GM21528 (cell line): ENCODE measurements at regions not wholly inside any gene's neighbourhood (a gene's known extent, or its start where the extent isn't known, plus 50 kb on each side); places are given as distances from the start of the nearest gene placed in this dataset.
"Not testable (repeated sequence)": the region's sequence is repeated elsewhere in the genome, so short reads cannot be mapped to it uniquely, and the experiment has no call there.

ENCODE experiments used
- ATAC-seq: cut with Tn5 transposase; IDR thresholded peaks from one replicate; pipeline ENCODE4 v1.9.1; 2021; ENCODE audit warnings: mild to moderate bottlenecking, moderate library complexity; ENCODE audit not compliant: unreplicated experiment, low FRiP score

GRCh38 chr3:6060251-6060650 is 800.7 kb upstream of the GRM7 start:
- ATAC-seq, result no peak

- ATAC-seq, result no peak
Observed at GRCh38 chr3:6062261-6063187, 798.4 kb upstream of the GRM7 start.

GRCh38 chr3:6066397-6066796 is 794.5 kb upstream of the GRM7 start:
- no peak for ATAC-seq

GRCh38 chr3:6066868-6067578 is 793.9 kb upstream of the GRM7 start:
- ATAC-seq, result not testable (repeated sequence)

- ATAC-seq, result no peak
Observed at GRCh38 chr3:6074952-6075351, 786.0 kb upstream of the GRM7 start.

- no peak for ATAC-seq
Observed at GRCh38 chr3:6078436-6078835, 782.5 kb upstream of the GRM7 start.

- no peak for ATAC-seq
Observed at GRCh38 chr3:6079011-6079410, 781.9 kb upstream of the GRM7 start.

GRCh38 chr3:6079561-6080179 is 781.2 kb upstream of the GRM7 start:
- no peak for ATAC-seq

GRCh38 chr3:6088433-6088832 is 772.5 kb upstream of the GRM7 start:
- ATAC-seq, result no peak

GRCh38 chr3:6089780-6090179 is 771.1 kb upstream of the GRM7 start:
- ATAC-seq, result no peak

GRCh38 chr3:6091262-6091661 is 769.7 kb upstream of the GRM7 start:
- ATAC-seq, result no peak

GRCh38 chr3:6095006-6095405 is 765.9 kb upstream of the GRM7 start:
- ATAC-seq, result no peak

GRCh38 chr3:6097021-6097420 is 763.9 kb upstream of the GRM7 start:
- ATAC-seq, result no peak

- ATAC-seq, result no peak
Observed at GRCh38 chr3:6097556-6097955, 763.4 kb upstream of the GRM7 start.

GRCh38 chr3:6098516-6099157 is 762.3 kb upstream of the GRM7 start:
- no peak for ATAC-seq

- no peak for ATAC-seq
Observed at GRCh38 chr3:6099458-6100075, 761.3 kb upstream of the GRM7 start.

GRCh38 chr3:6105187-6105586 is 755.7 kb upstream of the GRM7 start:
- no peak for ATAC-seq

GRCh38 chr3:6108957-6109356 is 752.0 kb upstream of the GRM7 start:
- no peak for ATAC-seq

GRCh38 chr3:6110451-6110850 is 750.5 kb upstream of the GRM7 start:
- ATAC-seq, result no peak

- no peak for ATAC-seq
Observed at GRCh38 chr3:6112546-6112945, 748.4 kb upstream of the GRM7 start.
